IPS-18c (cell line): ENCODE measurements at regions not wholly inside any gene's neighbourhood (a gene's known extent, or its start where the extent isn't known, plus 50 kb on each side); places are given as distances from the start of the nearest gene placed in this dataset.

Source experiments
- H3K4me3 ChIP-seq: 2 replicates; pipeline ENCODE4 v1.7.0; 2013; ENCODE audit warnings: low read depth, mild to moderate bottlenecking, low read length, moderate library complexity; ENCODE audit not compliant: insufficient read depth
- H3K9me3 ChIP-seq: one replicate; pipeline ENCODE4 v1.6.1; 2013; ENCODE audit warnings: mild to moderate bottlenecking, low read length, moderate library complexity; ENCODE audit not compliant: control insufficient read depth, insufficient read depth

GRCh38 chr5:61965069-61965468 lies 340.9 kb upstream of the KIF2A start:
- Histone ChIP-seq H3K9me3 (no peaks in the 10 kb centered on the region), H3K4me3 (no peak overlapping the region)

GRCh38 chr5:61965490-61965889 lies 340.5 kb upstream of the KIF2A start:
- Histone ChIP-seq H3K4me3 (no peak overlapping the region), H3K9me3 (no peaks in the 10 kb centered on the region)

DNA sequence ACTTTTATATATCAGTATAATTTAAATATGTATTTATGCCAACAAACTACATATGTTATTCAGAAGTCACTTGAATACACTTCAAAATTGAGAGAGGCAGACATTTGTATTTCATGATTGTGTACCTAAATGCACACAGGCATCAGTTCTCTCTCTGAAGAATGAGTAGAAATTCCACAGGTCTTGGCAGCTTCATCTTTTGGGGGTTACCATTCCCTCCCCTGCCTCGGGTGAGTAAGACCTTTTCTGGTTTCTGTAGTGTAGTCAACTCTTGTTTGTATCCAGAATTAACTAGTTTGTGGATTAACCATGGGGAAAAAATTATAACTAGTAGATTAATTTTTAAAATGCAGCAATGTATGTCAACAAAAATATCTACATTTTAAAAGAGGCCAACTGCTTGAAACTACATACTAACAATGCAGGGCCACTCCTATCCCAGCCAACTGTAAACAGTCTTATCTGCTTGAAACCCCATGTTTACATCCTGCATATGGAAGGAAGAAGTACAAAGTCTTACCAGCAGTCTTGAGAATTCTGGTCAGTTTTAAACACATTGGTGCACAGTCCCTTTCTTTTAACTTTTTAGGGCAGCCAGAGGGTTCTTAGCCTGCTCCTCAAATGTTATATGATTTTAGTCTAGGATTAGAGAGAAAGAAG lies 339.6 kb upstream of the KIF2A start:
- H3K9me3 ChIP-seq: no peaks in the 10 kb centered on the region
- no peak overlapping the region for H3K4me3 ChIP-seq

GRCh38 chr5:61966997-61967396 lies 339.0 kb upstream of the KIF2A start:
- Histone ChIP-seq H3K9me3 (no peaks in the 10 kb centered on the region), H3K4me3 (no peak overlapping the region)

GRCh38 chr5:61967681-61968080 lies 338.3 kb upstream of the KIF2A start:
- Histone ChIP-seq H3K9me3 (no peaks in the 10 kb centered on the region), H3K4me3 (no peak overlapping the region)

- H3K9me3 ChIP-seq: peaks cover 2% of the 10 kb centered on the region
- H3K4me3 ChIP-seq: no peak overlapping the region
These were observed 336.7 kb upstream of the KIF2A start for GRCh38 chr5:61969347-61969746.

GRCh38 chr5:61969755-61970154 lies 336.3 kb upstream of the KIF2A start:
- Histone ChIP-seq H3K9me3 (peaks cover 2% of the 10 kb centered on the region), H3K4me3 (no peak overlapping the region)

- H3K9me3 ChIP-seq: peaks cover 2% of the 10 kb centered on the region
- H3K4me3 ChIP-seq: no peak overlapping the region
These were observed 335.8 kb upstream of the KIF2A start for GRCh38 chr5:61970218-61970617.

DNA sequence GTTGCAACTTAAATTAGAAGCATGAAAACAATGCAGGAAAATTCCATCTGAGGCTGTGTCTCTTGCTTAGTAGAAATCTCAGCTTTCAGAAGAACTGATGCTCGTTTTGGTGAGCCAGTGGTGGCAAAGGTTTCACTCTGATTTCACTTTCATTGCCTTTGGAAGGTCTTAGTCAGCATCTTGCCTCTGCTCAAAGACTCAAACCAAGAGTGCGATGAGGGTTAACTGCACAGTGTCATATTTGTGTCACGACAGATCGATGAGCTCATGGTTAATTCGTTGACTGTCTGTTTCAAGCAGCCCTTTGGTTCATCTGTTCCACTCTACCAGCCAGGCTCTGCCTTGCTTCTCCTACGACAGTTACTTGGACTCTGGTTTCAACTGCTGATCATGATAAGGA lies 331.3 kb upstream of the KIF2A start:
- no peak overlapping the region for H3K4me3 ChIP-seq
- peaks cover 2% of the 10 kb centered on the region for H3K9me3 ChIP-seq

DNA sequence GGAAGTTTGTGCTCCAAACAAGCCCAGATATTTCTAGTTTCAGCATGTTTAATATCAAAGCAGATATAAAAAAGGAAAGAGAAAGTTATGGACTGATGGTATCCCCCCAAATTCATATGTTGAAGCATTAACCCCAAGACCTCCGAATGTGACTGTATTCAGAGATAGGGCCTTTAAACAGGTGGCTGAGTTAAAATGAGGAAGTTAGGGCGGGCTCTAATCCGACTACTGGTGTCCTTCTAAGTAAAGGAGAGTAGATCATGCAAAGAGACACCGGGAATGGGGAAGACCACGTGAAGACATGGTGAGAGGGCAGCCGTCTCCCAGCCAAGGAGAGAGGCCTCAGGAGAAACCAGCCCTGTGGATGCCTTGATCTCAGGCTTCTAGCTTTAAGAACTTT lies 324.1 kb upstream of the KIF2A start:
- Histone ChIP-seq H3K9me3 (peaks cover 2% of the 10 kb centered on the region), H3K4me3 (no peak overlapping the region)

DNA sequence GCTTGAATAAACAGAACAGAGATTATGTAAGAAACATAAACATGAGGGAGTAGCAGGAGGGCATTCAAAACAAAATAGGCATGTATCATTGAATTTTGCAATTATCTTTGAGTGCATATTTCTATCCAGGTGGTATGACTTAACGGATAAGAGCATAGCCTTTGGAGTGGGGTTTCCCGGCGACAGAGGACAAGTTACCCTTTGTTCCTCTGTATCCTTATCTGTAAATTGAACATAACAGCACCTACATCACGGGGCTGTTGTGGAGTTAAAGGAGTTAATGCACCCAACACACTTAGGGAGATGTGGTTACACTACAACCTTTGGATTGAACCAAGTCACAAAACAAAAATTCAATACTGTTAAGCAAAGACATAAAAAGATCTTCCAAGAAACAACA lies 314.6 kb upstream of the KIF2A start:
- no peaks in the 10 kb centered on the region for H3K9me3 ChIP-seq
- no peak overlapping the region for H3K4me3 ChIP-seq

DNA sequence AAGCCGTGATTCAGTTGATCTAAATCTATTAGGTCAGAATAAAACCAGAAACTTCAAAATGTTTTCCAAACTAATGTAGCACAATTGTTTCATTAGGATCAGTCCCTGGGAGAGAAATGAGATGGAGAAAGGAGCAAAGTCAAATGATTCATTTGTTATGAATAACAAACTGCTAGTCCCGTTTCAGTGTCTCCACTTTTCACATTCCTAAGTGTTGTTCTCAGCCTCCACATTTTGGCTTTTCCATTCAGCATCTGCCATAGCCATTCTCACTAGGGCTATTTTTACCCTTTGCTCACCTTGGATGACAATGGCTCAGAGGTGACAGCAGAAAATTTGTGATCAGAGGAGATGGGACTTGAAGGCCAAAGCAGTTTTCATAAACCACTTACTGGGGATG lies 314.1 kb upstream of the KIF2A start:
- no peak overlapping the region for H3K4me3 ChIP-seq
- H3K9me3 ChIP-seq: no peaks in the 10 kb centered on the region

DNA sequence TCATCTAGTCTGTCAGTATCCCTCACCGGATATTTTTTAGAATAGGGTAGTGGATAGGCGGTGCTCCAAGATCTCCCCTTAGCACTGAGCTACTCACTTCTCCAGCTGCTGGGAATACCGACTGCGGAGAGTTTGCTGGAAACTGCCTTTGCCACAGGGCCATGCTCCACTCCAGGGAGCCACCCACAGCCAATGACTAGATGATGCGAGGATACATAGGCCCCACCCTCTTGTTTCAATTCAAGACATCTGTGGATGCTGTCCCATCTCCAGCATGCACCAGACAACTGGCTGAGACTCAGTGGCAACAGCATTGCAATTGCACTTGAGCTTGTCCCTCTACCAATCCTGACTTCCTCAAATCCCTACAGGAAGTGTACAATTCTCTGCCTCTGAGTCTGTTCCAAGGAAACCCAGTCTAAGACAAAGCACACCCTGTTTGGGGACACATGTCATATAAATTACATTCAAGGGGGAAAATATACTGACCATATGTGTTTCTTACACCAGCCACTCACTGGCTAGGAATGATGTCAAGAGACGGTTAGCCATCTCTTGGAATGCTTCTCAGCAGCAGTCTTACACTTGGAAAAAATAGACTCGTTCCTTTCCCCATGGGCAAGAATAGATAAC lies 312.6 kb upstream of the KIF2A start:
- Histone ChIP-seq H3K4me3 (no peak overlapping the region), H3K9me3 (no peaks in the 10 kb centered on the region)

DNA sequence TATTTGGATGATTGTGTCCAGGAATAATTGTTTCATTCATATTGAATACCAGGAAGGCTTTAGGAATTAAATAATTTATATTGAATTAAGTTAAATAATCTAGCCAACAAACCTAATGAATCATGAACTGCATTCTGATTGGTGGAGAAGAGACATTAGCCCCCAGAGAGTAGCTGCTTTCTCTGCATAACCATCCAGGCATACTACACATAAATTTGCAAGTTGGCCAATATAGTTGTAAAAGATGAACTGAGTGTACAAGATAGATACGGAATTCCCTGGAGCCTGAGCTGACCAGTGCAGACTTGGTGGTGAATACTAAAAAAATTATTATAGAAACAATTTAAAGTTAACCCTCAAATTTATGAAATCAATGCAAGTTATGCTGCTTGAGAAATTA lies 311.8 kb upstream of the KIF2A start:
- no peak overlapping the region for H3K4me3 ChIP-seq
- H3K9me3 ChIP-seq: no peaks in the 10 kb centered on the region

DNA sequence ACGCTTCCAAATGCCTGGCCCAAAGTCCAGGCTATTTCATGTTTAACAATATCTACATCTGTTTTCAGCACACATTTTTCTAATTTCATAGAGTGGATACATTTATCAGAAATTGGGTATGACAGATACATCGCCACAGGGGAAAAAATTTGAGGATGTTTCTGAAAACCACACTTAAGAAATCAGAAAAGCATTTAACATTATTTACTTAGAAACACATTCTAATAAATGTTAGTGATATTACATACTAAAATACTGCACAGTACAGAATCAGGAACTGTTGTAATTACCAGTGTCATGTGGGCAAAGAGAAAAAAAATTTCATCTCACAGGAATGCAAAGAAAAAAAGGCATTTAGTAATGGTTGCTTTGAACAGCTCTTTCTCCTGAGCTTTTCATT lies 310.5 kb upstream of the KIF2A start:
- Histone ChIP-seq H3K9me3 (no peaks in the 10 kb centered on the region), H3K4me3 (no peak overlapping the region)

GRCh38 chr5:61999371-61999770 lies 306.6 kb upstream of the KIF2A start:
- H3K4me3 ChIP-seq: no peak overlapping the region

DNA sequence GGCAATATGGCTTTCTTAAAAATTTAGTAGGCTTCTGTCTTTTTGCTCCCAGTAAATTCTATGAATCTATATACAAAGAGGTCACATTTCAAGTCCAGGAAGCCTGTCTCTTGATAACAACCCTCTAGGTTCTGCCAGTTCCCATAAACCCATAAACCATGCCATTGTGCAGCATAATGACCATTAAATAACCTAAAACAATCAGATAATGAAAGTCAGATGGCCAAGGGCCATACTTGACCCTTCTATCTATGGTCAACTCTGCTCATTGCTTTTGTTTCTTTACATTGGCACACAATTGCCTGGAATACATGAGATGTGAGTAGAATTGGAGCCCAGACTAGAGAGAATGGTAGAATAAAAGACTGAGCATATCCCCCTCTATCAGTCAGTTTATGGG lies 305.4 kb upstream of the KIF2A start:
- no peak overlapping the region for H3K4me3 ChIP-seq
- no peaks in the 10 kb centered on the region for H3K9me3 ChIP-seq

More at GRCh38 chr5:61999371-61999770, 306.6 kb upstream of the KIF2A start:
- no peaks in the 10 kb centered on the region for H3K9me3 ChIP-seq

DNA sequence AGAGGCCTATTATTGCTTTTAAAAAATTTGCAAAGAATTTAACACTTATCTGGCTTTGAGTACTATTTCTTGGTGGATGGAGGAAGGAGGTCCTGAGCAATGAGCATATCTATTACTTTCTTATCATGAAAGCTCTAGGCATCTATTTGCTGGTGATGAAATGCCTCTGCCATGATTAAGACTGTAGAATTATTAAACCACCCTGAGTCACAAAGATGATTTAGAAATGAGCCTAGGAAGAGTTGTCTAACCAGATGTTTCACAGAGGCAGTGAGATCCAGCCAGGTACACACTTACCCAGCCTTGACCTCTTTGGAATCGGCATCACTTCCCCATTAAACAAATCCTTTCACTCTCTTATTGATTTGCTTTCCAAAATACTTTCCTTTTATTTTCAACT lies 304.4 kb upstream of the KIF2A start:
- no peaks in the 10 kb centered on the region for H3K9me3 ChIP-seq
- H3K4me3 ChIP-seq: no peak overlapping the region

- Histone ChIP-seq H3K9me3 (no peaks in the 10 kb centered on the region), H3K4me3 (no peak overlapping the region)
These were observed 303.6 kb upstream of the KIF2A start for GRCh38 chr5:62002436-62002835.
